COLO668 (cell line): ENCODE measurements at regions not wholly inside any gene's neighbourhood (a gene's known extent, or its start where the extent isn't known, plus 50 kb on each side); places are given as distances from the start of the nearest gene placed in this dataset.
A peak's percentile ranks its signal among the peaks of the same experiment; 100 is the strongest.

Experiments
- DNase-seq: peaks from one replicate; lab custom pipeline; 2025; ENCODE audit not compliant: unreplicated experiment; lab: John Stamatoyannopoulos, UW

DNA sequence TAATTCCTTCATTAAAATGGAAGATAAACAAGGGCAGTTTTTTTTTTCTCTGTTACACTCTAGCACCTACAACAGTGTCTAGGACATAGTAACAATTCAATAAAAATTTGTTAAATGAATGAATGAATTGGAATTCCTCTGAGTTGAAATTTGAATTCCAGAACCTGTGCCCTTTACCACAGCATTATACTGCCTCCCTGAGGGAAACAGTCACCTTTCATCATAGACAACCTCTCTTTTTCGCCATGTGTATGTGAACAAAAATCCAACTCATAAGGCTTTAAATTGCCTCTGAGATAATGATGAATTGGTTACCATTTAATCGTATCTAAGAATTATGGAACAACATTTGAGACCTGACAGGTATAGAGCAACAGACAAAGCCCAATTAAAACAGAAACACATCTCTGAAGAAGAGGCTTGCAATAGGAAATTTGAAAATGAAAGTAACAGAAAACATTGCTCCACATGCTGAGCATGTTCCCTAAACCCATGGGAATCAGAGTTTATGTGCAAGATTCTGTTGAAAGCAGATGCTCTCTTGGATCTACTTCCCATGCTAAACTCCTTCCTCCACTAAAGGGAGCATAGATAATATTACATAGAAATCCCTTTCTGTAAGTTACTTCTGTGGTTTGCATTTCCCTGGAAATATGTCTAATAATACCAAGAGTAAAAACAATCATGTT lies 657.8 kb downstream of the GALC start:
- no peak for DNase-seq

- DNase-seq, result no peak
Measured at GRCh38 chr14:87331991-87332390, 661.0 kb downstream of the GALC start.

DNA sequence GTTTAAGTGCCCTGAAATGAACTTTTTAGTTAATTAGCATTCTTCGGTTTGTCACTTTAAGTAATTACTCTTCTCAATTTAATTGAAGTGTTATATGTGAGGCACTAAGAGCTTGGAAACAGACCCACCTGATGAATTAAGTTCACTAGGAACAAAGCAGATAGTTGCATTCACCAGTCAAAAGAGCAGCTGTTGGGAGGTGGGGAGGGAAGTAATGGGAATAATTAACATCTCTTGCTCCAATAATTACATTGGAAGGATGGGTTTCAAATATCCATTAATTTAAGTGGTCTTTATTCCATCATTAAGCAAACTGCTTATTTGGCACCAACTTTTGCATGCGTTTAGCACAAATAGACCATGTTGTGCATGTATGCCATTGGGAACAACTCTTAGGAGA lies 667.2 kb downstream of the GALC start:
- no peak for DNase-seq

DNA sequence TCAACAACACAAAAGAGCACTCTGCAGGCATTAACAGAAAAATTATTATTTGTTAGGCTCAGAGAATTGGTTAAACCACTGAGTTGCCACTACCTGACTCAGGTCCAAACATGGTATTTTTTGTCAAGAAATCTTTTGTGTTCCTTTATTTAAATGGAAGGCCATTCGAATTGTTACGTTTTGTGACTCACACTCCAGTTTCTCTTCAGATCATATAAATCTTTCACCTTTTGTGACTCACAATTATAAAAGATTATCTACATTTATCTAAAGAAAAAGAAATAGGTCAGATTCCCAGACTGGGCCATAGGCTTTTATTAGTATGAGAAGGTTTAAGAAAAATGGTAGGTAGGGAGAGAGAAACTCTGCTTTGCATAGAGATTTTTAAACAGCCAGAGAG lies 669.8 kb downstream of the GALC start:
- DNase-seq, result no peak

DNA sequence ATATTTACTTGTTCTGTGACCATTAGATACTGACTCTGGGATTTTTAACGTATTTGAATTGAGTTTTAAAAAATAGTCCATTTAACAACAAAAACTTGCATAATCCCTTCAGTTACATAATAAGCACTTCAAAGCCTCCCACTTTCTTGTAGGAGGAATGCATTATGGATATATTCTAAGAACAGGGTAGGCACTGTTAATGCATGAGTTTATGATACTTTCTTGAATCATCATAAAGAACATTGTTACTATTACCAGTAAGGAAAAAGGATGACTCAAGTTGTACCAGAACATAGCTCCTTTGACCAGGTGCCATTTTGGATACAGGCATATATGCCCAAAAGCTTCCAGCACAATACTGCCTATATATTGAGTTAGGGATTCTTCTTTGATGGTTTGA lies 671.4 kb downstream of the GALC start:
- DNase-seq, result no peak

DNA sequence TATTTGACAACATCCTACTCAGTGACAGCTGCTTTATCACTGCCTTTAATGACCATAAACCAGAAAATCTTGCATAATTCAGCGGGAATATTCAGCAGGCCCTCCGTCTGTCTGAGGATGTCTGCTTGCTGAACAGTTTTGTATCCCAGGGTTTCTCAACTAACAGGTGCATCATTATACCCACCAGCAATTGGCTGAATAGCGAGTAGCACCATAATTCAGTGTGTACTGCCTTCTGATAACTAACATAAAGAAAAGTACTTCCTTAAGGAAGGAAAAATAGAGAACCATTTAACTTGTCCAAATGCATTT lies 680.1 kb downstream of the GALC start:
- no peak for DNase-seq

GRCh38 chr14:87312169-87312893 lies 680.7 kb downstream of the GALC start:
- peak; percentile 52 for DNase-seq

- DNase-seq, result no peak
Measured at GRCh38 chr14:87309557-87309956, 683.4 kb downstream of the GALC start.

DNA sequence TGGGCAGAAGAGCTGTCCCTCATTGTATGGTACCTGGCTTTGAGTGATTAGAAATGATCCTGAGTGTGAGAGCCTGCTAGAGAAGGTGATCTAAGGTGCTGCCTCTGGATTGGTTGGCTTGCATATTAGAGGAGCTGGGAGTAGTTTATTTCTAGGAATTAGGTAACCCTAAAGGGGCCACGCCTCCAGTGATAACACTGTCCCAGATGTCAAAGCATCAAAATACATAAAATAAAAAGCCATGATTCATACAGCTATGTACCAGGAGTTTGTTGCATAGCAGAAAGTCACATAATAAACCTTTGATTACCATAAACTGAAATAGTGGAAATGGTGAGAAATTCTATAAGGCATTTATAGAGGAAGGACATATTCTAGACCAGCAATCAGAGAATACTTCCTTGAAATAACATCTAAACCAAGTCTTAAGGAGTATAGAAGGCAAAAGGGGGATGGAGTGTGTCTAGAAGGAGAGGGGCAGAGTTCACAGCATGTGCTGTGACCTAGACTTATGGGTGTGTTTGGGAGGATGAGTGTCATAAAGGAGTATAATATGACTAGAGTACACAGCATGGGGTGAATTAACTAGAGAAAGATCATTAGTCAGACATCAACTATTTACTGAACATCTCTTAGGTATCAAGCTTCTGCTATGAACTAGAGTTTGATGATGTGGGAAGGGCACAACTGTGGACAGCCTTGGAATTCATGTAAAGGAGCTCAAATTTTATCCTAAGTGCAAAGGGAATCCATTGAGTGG lies 686.4 kb downstream of the GALC start:
- no peak for DNase-seq

- DNase-seq, result no peak
Measured at GRCh38 chr14:87305345-87305744, 687.6 kb downstream of the GALC start.

- DNase-seq, result no peak
Measured at GRCh38 chr14:87304404-87304803, 688.6 kb downstream of the GALC start.

DNA sequence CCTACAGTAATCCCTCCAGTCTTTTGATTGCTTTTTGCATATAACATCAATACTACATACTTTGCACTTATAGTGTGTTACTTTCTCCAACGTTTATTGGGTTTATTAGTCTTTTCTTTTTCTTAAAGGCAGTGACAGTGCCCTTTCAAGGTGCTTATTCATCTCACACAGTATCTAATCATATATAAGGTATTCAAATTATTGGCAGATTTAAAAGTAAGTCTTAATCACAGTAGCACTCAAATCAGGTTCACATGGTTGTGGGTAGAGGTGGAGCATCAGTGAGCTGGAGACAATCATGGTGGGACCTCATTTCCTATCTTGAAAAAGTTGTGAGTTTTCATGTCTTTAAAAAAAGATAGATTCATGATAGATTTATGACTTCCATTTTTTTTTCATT lies 706.2 kb downstream of the GALC start:
- DNase-seq, result no peak

DNA sequence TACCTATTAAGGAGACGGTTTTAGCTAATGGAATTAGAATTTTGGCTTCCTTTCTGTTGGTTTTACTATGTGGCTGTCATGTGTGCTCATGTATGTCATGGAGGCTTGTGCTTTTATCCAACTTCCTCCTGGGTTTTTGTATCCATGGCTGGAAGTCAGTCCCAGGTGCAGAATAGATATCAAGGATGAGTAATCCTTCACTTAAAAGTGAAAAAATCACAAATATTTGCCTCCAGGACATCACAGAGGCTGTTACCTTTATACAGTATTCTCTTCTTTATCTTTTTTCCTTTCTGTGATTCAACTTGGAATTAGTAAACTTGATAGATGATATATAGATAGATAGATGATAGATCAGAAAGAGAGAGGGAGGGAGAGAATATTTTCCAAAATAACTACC lies 706.8 kb downstream of the GALC start:
- no peak for DNase-seq

GRCh38 chr14:87285506-87285905 lies 707.5 kb downstream of the GALC start:
- DNase-seq, result no peak

- no peak for DNase-seq
Measured at GRCh38 chr14:87283547-87283946, 709.4 kb downstream of the GALC start.

GRCh38 chr14:87282266-87282665 lies 710.7 kb downstream of the GALC start:
- no peak for DNase-seq

- DNase-seq, result no peak
Measured at GRCh38 chr14:87278415-87278814, 714.6 kb downstream of the GALC start.

GRCh38 chr14:87271331-87271730 lies 721.7 kb downstream of the GALC start:
- no peak for DNase-seq

- DNase-seq, result no peak
Measured at GRCh38 chr14:87268997-87269396, 724.0 kb downstream of the GALC start.

- no peak for DNase-seq
Measured at GRCh38 chr14:87264796-87265195, 728.2 kb downstream of the GALC start.

DNA sequence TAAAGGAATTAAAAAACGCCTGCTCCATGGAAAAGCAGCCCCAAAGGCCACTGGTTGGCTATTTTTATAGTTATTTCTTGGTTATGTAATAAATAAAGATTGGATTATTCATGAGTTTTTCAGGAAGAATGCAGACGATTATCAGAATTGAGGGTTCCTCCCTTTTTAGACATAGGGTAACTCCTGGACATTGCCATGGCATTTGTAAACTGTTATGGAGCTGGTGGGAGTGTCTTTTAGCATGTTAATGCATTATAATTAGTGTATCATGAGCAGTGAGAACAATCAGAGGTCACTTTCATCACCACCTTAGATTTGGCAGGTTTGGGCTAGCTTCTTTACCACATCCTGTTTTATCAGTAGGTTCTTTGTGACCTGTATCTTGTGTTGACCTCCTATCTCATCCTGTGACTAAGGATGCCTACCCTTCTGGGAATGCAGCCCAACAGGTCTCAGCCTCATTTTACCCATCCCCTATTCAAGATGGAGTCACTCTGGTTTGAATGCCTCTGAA lies 728.7 kb downstream of the GALC start:
- no peak for DNase-seq

DNA sequence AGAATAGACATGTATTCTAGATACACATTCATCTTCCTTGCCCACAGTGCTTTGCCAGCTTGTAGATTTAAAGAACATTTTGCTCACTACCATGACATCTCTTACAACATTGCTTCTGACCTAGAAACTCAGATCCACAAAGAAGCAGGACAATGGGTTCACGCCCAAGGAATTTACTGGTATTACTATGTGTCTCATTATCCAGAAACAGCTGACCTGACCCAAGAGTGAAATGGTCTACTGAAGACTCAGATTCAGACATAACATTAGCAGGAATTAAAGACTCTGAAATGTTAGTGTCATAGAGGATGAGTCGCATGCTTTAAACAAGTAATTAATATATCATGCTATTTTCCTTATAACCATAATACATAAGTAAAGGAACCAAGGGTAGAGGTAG lies 731.4 kb downstream of the GALC start:
- DNase-seq, result no peak
